Renal cortex interstitium (tissue), 11 donors: ENCODE measurements at regions not wholly inside any gene's neighbourhood (a gene's known extent, or its start where the extent isn't known, plus 50 kb on each side); places are given as distances from the start of the nearest gene placed in this dataset.
"Not testable (repeated sequence)": the region's sequence is repeated elsewhere in the genome, so short reads cannot be mapped to it uniquely, and the experiment has no call there.

Experiments used
- DNase-seq, 11 donors: peaks; one replicate each; pipeline ENCODE4 v3.0.0-alpha.2; 2013; ENCODE audit warnings: low read depth in 9 of 11, low spot score in 4 of 11; ENCODE audit errors: extremely low read depth in 1 of 11

- no peak for DNase-seq
Observed at GRCh38 chr5:9733486-9733885, 103.3 kb upstream of the TAS2R1 start.

- DNase-seq = no peak
Observed at GRCh38 chr5:9731159-9731558, 101.0 kb upstream of the TAS2R1 start.

- DNase-seq = no peak
Observed at GRCh38 chr5:9728261-9728660, 98.1 kb upstream of the TAS2R1 start.

DNA sequence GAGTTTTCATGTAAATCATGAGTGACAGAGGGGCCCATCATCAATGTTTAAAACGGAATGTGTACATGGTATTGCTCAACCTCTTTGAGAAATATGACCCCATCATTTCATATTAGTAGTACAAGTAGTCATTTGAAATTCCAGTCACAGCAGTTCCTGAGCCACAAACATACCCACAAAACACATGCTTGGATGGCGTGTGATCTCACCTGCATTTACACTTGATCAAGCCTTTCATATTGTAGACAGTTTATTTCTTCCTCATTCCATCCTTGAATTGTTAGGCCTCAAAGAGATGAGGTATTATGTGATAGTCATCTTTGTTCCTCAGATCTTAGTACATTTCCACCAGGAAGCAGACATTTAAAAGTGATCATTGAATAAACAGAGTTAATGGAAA is 96.8 kb upstream of the TAS2R1 start:
- no peak for DNase-seq

GRCh38 chr5:9725265-9725664 is 95.1 kb upstream of the TAS2R1 start:
- DNase-seq = not testable (repeated sequence)

DNA sequence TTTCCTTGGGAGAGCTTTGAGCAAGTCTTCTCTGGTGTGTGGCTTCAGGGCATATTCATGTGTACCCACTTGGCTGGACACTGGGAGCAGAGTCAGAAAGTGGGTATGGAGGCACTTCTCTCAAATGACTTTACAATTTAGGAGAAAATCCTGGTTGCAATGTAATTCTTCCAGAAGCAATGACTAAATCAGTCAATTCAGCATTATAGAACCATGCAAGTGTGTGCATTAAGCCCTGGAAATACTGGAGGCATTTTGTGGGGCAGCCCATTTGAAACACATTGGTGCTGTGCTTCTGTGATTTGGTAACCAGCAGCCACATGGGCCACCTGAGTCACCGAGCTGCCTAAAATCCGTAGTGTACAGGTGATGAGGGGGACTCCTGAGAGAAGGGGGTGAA is 94.6 kb upstream of the TAS2R1 start:
- no peak for DNase-seq

DNA sequence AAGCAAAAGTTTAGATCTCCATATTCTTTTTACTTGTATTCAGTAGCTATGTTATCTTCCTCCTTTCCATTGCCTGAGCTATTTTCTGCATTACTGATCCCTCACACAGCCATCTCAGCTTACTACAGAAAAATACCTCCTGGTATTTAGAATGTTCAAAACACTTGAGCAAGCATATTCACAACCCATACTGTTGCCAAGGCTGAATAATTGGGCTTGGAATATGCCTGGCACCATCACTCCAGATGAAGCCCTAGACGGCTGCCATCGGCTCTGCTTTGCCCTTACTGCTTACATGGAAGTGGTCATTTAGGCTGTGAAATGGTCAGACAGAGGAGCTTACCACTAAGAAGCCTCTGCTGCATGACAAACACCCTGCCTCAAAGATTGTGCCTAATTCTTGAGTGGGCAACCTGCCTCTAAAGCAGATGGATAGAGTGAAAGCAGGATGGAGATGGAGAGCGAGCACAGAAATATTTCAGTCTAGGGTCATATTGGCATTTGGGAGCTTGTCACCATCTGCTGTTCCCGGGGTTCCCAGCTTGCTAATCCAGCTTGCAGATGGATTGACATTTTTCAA is 92.5 kb upstream of the TAS2R1 start:
- no peak for DNase-seq

- no peak for DNase-seq
Observed at GRCh38 chr5:9721161-9721560, 91.0 kb upstream of the TAS2R1 start.

- no peak for DNase-seq
Observed at GRCh38 chr5:9720361-9720760, 90.2 kb upstream of the TAS2R1 start.

DNA sequence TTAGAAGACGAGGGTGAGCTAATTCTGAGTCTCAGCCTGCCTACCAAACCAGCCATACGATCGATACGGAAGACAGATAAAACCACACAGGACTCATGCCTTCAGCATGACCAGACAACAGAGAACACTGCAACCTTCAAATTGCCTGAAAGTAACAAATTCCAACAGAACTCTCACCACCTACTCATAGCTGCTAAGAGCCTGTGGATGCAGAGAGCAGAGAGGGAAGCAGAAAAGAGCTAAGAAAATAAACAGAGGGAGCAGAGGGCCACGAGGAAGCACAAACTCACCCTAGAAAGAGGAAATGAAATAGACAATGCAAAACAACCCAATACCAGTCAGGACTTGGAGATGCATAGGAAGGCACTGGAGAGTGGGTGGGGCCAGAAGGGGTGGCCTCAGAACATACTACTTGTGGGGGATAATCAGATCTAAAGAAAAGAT is 86.7 kb upstream of the TAS2R1 start:
- no peak for DNase-seq

GRCh38 chr5:9715891-9716335 is 85.8 kb upstream of the TAS2R1 start:
- no peak for DNase-seq

DNA sequence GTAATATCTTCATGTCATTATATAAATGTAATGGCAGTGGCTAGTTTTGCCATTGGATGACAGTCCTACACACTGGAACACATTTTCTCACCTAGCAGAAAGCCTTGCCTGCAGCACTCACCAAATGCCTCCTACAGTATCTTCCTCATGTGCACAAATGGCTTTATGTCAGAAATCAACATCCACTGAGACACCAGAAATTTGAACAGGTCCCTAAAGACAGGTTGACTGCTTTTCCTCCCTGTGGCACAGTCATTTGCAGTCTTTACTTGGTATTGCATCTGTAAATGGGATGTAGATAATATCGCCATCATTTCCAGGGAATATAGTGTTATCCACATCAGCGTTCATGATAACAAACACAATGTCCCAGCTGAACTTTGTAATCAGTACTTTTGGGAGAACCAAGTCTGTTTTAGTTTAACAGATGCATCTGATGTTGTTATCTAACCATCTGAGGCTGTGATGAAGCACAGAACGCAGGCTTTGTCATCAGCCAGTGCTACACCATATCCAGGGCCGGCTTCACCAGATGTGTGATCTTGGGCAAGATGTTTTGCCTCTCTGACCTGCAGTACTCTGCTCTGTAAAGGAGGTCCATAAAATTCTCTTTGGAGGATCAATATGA is 83.9 kb upstream of the TAS2R1 start:
- DNase-seq = no peak

DNA sequence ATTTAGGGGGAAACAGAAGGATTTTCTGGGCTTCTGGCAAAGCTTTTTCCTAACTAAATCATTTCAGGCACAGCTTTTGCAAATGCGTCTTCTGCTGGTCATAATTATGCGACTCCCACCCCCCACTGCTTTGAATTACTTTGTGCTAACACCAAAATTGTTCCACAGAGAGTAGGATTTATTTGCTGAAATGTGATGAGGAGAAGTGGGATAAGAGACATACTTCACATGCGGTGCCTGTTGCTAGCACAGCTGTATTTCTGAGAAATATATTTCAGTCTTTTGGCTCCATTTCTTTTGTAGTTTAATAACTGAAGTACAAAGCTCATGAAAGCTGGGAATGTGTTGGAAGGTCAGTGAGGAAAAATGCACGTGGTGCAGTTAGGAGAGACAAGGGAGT is 83.2 kb upstream of the TAS2R1 start:
- peak in 4 of 11 donors; percentile 15 to 35 (median 22) for DNase-seq

- DNase-seq = no peak
Observed at GRCh38 chr5:9712911-9713310, 82.8 kb upstream of the TAS2R1 start.

GRCh38 chr5:9712506-9712905 is 82.4 kb upstream of the TAS2R1 start:
- DNase-seq = no peak

DNA sequence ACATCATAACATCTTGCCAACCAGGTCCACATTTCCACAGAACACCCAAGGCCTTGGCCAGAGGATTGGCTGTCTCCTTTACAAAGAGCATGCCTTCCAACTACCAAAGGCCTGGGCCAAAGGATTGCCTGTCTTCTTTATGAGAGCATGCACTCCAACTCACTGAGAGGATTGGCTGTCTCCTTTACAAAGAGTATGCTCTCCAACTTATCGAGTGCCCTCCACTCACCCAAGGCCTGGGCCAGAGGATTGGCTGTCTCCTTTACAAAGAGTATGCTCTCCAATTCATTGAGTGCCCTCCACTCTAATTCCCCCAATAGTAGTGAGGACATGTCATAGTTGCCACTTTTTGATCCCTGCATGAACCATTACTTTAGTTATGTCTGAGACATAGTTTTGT is 79.9 kb upstream of the TAS2R1 start:
- no peak for DNase-seq

DNA sequence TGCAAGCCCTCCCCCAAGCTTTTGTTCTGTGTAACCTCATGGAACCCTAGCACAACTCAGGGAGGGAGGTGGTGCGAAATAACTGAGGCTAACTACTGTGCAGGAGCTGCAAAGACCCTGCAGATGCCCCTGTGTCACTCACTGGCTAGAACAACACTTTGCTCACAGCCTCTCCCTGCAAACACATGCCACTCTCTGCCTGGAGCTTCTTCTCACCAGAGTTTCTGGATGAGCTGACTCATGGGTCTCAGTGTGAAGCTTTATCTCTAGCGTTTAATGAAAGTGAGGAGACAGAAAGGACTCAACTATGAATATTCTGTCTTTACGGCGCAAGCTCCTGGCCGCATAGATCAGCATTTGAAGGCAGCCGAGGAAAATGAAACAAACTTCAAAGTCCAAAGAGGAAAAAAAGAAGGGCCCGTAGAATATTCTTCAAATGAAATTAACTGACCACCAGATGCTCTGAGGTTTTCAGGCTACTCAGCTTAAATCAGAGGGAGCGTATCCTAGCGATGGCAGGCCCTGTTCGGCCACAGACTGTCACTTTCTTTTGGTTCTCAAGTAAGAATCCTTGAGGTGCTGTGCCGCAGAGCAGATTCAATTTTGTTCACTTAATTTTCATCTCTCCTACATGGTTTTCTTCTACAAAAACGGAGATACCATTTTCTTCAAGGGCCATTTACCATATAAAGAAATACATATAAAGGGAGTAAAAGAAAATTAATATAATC is 77.7 kb upstream of the TAS2R1 start:
- DNase-seq = no peak

DNA sequence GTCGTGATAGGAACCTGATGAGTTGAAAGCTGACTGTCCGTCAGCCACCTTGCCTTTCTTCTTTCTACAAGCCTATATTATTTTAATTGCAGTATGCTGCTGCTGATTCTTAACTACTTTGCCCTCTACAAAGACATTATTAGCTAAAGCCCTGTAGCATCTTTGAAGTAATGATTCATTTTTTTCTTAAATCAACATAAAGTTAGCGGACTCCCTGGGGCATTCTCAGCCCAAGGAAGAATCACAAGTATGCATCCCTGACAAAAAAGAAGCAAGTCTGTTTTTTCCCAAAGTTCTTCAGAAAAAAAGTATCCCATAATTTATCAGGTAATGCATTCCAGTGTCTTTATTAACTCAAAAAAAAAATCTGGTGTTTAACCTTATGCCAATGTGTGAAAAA is 69.5 kb upstream of the TAS2R1 start:
- no peak for DNase-seq

DNA sequence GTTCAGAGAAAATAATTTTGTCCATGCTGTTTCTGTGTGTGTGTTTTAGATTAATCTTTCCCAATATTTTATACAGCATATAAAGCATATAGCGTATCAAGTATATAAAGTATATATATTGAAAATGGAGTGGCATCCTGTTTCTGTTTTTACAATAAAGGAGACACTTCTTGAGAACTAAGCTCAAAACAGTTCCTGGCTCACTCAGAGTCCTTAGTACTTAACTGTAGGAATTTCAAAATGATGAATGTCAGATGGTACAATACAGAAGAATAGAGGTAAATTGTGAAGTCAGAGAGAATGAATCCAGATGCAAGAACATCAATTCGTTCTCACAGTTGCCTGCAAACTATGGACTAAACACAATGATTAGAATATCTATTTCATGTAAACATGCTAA is 68.7 kb upstream of the TAS2R1 start:
- DNase-seq = no peak

GRCh38 chr5:9698125-9698826 is 68.1 kb upstream of the TAS2R1 start:
- no peak for DNase-seq
